ENCODE measurements at regions not wholly inside any gene's neighbourhood (a gene's known extent, or its start where the extent isn't known, plus 50 kb on each side); places are given as distances from the start of the nearest gene placed in this dataset.
"Not testable (repeated sequence)": the region's sequence is repeated elsewhere in the genome, so short reads cannot be mapped to it uniquely, and the experiment has no call there.

- TF ChIP-seq BHLHE40 (IDR thresholded peaks at IDR 0.05; ENCODE audit: borderline replicate concordance in 1 of 2, low read depth in 2 of 2, low read length in 1 of 2); CTCF (IDR thresholded peaks at IDR 0.05 in 2 of 3, conservative IDR thresholded peaks at IDR 0.05 in 1 of 3; ENCODE audit: control insufficient read depth in 2 of 3, extremely low read depth in 1 of 3, insufficient read depth in 1 of 3, low read depth in 3 of 3, low read length in 3 of 3); CREB1 (IDR thresholded peaks at IDR 0.05; ENCODE audit: low read depth); PKNOX1 (IDR thresholded peaks at IDR 0.05); FOS (IDR thresholded peaks at IDR 0.05; ENCODE audit: borderline replicate concordance, extremely low read depth, insufficient read length); HCFC1 (IDR thresholded peaks at IDR 0.05; ENCODE audit: low read length); RAD21 (IDR thresholded peaks at IDR 0.05; ENCODE audit: insufficient read depth, low read depth, low read length); ELK1 (IDR thresholded peaks at IDR 0.05; ENCODE audit: low read depth, low read length); FOXM1 (IDR thresholded peaks at IDR 0.05; ENCODE audit: low read depth, low read length); SPI1 (IDR thresholded peaks at IDR 0.05; ENCODE audit: borderline replicate concordance, insufficient read depth, low read depth, low read length): not testable (repeated sequence)
These were observed 74.8 kb upstream of the EDEM3 start for GRCh38 chr1:184829496-184829895.

Data from GM12878 (cell line).